Globus pallidus (tissue), 1 donor: ENCODE measurements at regions not wholly inside any gene's neighbourhood (a gene's known extent, or its start where the extent isn't known, plus 50 kb on each side); places are given as distances from the start of the nearest gene placed in this dataset.

Experiments used
- DNase-seq: peaks from one replicate; pipeline ENCODE4 v3.0.0-alpha.2; 2015; ENCODE audit warnings: low spot score

- no peak for DNase-seq
Observed at GRCh38 chr1:5812295-5812694, 179.9 kb downstream of the NPHP4 start.

DNA sequence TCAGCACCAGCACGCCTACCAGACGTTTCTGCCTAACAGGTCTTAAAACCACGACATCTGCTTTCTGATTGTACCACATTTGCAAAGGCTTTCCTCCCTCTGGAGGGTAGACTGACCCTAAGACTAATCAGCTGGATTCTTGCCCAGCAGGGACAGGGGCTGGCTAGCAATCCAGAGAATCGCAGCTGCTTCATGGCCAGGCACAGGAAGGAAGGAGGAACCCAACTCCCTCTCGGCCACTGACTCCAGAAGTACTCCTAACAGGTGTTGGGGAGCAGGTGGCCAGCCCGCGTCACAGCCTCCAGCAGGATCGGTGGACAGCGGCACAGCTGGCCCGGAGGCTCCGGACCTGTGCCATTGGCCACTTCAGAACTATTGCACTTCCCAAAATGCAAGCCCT, 180.8 kb downstream of the NPHP4 start:
- no peak for DNase-seq

DNA sequence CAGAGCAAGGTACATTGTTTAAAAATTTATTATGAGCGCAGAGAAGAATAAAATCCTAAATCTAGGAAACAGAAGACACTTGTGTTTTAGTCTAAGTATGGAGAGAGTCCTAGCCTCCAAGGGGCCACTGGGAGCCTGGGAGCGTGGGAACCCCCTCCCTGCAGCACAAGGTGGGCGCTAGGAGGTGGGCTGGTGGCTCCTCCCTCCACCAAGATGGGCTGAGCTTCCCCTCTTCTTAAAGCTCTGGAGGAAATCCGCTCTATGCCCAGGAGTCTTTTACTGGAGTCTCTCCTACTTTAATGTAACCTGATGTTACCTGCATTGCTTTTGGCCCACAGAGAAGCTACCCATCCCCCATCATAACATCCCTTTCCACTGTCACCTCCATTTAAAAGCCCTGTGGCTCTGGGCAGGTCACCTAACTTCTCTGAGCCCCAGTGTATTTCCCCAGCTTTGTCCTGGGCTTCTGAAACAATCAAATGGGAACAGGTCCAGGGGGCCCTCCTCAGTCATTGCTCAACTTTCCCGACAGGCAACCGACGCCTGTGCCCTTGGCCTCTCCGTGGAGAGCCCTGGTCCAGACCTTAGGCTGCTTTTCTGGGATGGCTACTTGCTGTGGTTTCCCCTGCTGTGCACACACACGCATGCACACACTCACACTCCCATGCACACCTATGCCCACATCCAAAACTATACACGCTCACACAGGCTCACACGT, 181.5 kb downstream of the NPHP4 start:
- DNase-seq: no peak

GRCh38 chr1:5810131-5810530, 182.1 kb downstream of the NPHP4 start:
- DNase-seq: no peak

- no peak for DNase-seq
Observed at GRCh38 chr1:5809207-5809788, 182.9 kb downstream of the NPHP4 start.

DNA sequence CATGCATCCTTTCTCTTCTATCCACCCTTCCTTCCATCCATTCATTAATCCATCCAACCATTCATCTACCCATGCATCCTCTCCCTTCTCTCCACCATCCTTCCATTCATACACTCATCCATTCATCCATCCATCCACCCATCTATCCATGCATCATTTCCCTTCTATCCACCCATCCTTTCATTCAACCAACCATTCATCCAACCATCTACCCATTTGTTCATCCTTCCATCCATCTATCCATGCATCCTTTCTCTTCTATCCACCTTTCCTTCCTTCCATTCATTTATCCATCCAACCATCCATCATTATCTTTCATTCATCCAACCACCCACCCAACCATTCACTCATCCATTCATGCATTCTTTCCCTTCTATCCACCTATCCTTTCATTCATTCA, 188.4 kb downstream of the NPHP4 start:
- no peak for DNase-seq

DNA sequence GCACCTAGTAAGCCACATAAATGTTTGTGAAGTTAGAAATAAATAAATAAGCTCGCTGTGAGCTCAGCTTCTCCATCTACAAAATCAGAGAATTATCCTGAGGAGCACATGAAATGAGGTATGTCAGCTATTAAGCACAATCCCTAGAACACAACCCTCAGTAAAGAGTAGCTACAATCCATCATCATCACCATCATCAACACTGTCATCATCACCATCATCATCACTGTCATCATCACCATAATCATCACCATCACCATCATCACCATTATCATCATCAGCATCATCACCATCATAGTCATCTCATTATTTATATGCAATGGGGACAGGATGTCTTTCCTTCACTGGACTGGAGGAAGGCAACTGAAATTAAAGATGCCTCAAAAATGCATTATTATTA, 189.6 kb downstream of the NPHP4 start:
- no peak for DNase-seq

- DNase-seq: no peak
Observed at GRCh38 chr1:5798904-5799303, 193.3 kb downstream of the NPHP4 start.

DNA sequence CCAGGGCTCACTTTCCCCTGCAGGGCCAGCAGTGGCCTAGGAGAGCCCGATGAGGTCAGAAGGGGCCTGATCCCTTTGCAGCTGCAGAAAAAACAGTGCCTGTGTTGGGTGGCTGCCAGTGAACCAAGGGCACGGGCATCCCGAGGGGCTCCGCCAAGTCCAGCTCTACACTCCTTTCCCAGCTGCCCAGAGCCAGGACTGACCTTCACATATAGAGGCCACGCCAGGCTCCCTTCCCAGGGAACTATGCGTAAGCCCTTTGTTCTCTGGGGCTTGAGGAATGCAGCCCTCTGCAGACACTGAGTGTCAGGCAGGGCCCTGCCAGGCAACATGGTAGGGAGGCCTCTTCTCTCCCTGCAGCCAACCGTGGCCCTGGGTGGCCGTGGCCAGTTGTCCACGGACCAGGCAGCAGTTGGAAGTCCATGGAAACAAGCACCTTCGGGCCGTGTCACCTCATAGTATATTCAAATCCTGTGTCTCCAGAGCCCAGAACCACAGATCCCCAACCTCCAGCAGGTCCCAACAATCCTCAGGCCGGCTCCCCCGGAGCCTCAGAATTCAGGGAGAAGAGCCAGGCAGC, 194.0 kb downstream of the NPHP4 start:
- no peak for DNase-seq

GRCh38 chr1:5796028-5796427, 196.2 kb downstream of the NPHP4 start:
- no peak for DNase-seq

- no peak for DNase-seq
Observed at GRCh38 chr1:5794279-5794678, 197.9 kb downstream of the NPHP4 start.

DNA sequence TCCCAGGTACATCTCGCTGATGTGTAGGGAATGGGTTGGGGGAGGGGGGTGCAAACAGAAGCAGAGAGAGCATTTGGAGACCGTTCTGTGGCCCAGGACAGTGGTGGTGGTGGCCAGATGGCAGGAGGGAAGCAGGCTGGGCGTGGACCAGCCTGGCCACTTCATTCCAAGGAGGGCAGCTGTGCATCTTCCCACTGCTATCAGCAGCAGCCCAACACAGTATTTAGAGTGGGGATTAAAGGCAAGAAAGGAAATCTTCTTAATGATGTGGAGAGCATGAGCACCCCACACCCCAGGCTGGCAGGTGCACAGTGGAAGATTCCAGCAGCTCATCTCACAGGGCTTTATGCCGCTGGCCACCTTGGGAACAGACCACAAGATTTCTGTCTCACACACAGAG, 198.7 kb downstream of the NPHP4 start:
- DNase-seq: no peak

DNA sequence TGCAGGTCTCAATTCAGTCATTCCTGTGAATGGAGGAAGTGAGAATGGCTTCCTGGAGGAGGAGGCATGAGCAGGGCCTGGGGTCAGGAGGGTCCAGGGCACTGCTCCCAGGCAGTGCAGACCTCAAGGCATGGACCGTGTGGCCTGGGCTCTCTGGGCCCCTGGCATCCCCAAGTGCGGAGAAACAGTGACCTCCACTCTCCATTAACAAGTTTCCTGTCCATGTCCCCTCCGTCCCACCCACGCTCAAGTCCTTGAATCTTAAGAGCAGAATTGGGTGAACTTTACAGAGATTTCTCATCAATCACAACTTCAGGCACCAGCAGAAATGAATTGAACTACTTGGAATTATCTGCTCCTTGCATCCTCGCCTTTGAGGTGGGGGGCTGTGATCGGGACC, 211.1 kb downstream of the NPHP4 start:
- DNase-seq: no peak

- DNase-seq: no peak
Observed at GRCh38 chr1:5780324-5780716, 211.9 kb downstream of the NPHP4 start.

- DNase-seq: no peak
Observed at GRCh38 chr1:5779608-5780323, 212.5 kb downstream of the NPHP4 start.

DNA sequence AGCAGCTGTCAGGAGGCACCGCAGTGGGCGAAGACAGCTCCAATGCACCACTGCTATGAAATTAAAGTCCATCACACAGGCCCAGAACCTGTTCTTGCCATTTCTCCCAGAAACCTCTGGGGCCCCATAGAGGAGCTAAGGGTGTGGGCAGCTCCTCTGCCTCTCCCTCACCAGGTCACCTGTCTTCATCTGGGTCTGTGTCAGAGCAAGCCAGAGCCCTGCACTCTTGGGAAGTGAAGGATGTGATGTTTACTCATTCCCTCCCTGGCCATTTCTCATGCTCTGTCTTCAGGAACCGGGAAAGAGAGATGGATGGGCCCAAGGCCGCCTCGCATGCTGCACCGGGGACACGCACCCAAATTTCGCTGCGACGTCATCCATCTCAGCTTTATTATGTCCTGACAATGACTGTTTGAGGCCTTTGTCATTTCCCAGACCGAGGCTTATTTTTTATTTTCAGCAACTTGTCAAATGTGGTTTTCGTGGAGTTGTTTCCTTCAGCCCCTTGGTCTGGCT, 216.1 kb downstream of the NPHP4 start:
- no peak for DNase-seq

- no peak for DNase-seq
Observed at GRCh38 chr1:5774019-5774418, 218.2 kb downstream of the NPHP4 start.

GRCh38 chr1:5771788-5772187, 220.4 kb downstream of the NPHP4 start:
- no peak for DNase-seq

DNA sequence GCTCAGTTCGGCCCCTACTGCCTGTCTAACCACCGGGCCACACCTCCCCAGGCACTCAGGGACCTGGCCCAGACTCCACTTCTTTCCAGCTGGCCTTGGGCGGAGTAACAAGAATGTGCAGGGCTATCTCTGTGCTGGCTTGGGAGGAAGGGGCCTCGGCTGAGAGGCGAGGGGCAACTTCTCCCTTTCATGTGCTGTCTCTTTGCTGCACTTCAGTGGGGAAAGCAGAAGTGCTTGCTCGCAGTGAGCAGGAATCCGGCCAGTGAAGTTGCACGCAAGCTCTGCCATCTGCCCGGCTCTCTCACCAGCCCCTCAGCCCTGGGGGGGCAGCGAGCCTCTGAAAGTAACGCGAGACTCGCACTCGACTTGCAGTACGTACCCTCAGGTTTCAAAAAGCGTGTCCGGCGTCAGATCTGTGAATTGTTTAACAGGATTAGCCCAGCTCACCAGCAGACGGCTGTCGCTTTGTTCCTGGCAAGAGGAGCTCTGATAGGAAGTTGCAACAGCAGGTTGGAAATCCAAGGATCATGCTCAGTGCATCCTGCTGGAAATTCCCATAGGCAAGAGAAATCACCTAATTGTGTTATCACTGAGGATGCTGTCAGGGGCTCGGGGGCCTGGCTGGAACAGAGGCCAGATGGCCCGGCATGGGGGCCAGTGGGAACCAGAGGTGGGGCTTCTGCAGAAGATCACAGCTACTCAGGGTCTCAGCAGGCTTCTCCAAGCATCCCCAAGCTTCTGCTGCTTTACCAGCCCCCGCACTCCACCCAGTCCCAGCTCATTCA, 221.1 kb downstream of the NPHP4 start:
- DNase-seq: no peak

GRCh38 chr1:5769760-5770159, 222.5 kb downstream of the NPHP4 start:
- peak; percentile 9 for DNase-seq

GRCh38 chr1:5769146-5769545, 223.1 kb downstream of the NPHP4 start:
- peak; percentile 11 for DNase-seq

GRCh38 chr1:5768014-5768413, 224.2 kb downstream of the NPHP4 start:
- DNase-seq: no peak
